HG02623 (cell line): ENCODE measurements at regions not wholly inside any gene's neighbourhood (a gene's known extent, or its start where the extent isn't known, plus 50 kb on each side); places are given as distances from the start of the nearest gene placed in this dataset.

Experiments
- ATAC-seq: cut with Tn5 transposase; IDR thresholded peaks from one replicate; pipeline ENCODE4 v1.9.1; 2021; ENCODE audit warnings: moderate library complexity; ENCODE audit not compliant: unreplicated experiment

DNA sequence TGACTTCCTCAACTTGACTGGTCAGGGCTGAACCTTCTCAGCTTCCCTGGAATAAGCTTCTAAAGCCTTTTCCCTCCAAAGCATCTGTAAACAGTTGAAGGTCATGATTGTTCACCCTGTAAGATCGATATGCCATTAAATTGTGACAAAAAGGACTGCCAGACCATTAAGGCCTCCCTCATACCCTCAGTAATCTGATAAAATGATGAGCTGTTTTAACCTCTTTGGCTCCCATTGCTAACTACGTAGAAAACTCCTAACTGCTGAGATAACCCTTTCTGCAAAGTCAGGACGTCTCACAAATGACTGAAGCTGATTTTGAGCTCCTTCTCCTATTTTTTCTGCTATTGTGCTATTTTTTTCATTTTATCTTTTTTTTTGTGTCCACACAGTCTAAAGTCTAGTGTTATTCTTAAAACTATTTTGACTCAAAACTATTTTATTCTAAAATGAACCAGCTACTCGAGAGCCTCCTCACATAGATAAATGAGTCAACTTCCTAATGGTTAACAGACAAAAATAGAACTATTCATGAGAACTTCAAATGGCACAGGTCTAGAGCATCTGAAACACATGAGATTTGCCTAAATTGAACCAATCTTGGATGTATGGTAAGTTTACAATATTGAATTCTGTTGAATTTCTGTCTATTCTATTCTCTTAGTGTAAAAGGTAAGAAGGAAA, 395.6 kb upstream of the TLE4 start:
- ATAC-seq = no peak

DNA sequence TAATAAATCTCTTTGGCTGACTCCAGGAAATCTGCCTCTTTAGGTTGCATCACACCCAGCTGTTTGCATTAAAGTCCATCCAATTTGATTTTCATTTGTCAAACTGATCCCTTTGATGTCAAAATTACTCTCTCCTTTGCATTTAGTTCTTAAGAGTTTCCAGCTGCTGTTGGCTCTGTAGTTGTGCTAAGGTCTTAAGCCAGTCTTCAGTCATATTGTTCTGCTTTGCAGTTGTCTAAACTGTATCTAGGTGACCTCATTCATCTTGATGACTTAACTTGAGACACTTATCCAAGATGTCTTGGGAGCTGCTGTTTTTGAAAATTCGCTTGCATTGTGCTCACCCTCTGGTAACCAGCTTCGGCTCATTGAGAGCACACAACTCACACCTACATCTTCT, 386.9 kb upstream of the TLE4 start:
- no peak for ATAC-seq

DNA sequence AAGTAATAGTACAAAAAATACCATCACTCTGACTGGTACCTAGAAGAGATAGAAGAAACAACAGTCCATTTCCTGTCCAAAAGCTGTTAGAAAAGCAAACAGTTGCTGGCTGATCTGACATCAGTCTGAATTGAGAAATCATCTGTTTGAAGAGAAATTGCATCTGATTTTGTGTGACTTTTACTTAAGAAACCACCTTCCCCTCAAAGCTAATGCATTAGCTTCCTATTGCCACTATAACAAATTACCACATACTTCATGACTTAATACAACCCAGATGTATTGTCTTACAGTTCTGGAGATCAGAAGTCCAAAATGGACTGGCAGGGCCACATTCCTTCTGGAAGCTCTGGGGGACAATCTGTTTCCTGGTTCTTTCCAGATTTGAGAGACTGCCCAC, 385.9 kb upstream of the TLE4 start:
- no peak for ATAC-seq

DNA sequence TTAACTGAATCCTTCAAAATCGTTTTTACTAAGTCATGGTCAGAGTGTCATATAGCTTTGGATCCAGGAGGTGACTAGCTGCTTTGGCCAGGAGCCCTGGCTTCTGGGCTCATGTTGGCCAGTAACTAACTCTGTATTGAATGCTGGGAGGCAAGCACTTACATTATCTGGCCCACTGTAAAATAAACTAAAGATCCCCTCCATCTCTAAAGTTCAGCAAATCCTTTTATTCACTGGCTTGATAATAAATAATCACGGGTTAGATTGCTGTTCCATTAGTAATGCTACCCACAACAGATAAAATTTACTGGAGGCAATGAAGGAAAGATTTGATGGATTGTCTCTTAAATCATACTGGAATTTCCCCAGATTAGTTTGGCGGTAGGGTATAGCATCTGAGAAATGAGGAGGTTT, 382.2 kb upstream of the TLE4 start:
- ATAC-seq = no peak

DNA sequence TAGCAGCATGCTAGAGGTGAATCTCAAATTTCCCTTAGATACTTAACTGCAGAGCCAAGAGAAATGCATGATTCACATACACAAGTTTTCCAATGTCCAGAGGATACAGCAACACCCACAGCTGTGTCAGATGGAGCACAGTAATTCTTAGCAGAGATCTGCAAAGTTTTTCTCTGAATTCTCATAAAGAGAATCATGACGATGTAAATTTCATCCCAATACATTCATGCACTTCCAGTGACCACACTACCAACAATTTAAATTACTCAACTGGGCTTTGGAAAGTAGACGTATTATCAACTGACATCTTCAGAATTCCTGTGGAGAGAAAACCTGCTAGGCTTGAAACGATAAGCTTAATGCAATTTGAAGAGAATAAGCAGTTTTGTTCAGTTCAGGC, 378.8 kb upstream of the TLE4 start:
- no peak for ATAC-seq

DNA sequence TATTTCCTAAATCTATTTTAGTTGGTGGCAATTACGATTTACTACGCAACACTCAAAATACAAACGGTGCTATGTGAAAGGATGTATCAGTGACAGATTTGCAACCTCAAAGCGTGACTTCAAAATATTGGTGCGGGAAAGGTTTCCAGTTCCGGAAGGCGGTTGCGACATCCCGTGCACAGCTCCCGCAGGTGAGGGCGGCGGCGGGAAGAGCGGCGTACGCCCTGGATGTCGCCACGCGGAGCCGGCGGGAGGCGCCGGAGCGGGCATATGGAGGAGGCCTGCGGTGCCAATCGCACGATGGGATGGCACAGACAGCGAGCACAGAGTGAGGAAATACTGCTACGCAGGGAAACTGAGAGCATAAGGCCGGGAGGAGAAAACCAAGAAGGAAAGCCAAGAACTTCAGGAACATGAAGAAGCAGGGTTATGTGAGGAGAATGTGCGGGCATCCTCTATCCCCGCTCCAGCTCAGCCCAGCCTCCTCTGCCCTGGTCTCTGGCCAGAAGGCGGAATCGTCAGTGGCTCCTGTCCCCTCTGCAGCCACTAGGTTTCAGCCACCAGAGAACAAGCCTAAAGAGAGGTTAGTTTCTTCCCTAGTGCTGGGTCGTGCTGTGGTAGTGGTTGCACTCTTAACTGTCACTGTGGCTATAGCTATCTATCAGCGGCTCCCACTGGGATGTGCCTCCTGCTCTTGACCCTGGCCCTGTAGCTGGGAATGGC, 378.1 kb upstream of the TLE4 start:
- ATAC-seq = no peak

DNA sequence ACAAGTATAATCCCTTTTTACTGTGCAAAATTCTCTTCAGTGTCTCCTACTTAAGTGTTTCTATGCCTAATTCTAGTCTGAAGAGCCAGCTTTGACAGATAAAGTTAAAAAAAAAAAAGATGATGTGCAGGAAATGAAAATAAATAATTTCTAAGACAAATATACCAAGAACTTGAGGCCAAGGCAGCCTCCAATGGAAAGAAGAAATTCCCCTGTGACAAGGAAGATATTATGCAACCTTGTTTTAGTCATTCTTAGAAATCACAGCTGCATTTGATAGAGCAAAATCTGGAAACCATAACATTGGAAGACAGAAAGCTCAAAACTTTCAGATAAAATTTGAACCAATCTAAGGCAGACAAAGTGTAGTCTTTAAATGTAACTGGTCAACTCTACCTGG, 375.9 kb upstream of the TLE4 start:
- ATAC-seq = no peak

DNA sequence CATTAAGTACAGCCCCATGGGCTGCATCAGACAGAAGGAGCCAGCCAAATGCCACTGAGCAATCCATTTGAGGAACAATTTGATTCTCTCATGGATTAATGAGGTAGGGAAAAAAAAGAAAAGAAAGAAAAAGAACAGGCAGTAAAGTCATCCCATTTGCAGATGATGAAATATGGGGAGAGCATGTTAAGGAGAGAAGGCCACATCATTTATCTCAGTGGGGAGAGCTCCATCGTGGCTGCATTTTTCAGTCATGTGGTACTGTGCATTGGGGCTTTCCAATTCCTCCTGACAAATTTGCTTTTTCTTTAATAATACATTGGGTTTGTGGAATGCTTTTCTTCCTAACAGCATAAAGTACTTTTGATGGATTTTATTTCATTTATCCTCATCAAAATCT, 375.2 kb upstream of the TLE4 start:
- ATAC-seq = no peak

DNA sequence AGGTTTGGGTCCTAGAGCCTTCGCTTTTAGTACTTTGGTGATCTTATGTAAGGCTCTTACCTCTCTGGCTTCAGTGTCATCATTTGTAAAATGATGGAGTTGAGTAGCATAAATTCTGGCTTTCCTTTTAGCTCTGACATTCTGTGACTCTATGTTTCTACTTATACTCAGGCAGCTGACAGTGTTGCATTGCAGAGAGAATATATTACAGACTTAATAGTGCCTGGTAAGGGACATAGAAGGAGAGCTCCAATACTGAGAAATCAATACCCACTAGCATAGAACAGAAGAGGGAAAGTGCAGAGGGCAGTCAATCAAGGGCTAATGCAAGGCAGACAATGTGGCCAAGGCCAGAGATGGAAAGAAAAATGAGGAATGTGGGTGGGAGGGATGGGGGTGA, 371.4 kb upstream of the TLE4 start:
- ATAC-seq = no peak

DNA sequence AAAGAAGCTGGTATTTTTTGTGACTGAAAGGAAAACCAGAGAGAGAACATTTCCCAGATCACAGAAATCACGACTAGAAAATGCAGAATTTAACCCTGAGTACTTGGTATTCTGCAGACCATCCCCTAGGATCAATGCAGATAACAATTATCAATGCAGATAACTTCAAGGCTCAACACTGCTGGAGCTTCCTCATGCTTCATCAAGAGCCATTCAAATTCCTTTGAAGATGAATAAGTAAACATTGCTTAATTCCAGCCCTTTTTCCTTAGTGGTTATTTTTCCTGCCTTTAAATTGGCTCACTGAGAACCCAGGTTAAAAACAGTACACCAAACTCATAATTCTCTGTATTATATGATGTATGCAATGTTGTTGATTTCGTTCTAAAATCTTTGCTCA, 370.1 kb upstream of the TLE4 start:
- ATAC-seq = no peak

DNA sequence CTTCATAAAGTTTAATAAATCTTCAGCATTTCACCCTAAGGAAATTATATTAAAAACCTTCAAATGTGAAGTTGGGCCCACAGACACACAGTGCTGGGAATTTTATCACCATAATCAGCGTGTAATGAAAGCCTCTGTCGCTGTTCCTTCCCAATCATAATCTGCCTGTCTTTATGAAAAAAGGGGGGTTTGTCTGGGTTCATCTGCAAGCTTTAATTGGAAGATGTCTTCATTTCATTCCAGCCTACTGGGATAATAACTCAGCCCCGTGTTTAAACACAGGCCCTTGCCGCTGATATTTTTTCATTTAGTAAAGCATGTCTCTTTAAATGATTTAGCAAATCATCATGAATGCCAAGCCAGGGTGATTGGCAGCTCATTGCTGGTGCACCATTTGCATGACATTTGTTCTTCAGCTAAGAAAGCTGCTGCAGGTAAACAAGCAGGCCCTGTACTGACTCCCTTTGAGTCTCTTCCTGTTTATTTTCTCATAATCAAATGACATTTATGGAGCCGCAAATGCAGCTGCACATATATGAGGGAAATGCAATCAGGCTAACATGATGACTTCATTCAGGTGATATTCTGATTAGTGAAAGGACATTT, 362.9 kb upstream of the TLE4 start:
- ATAC-seq = no peak

DNA sequence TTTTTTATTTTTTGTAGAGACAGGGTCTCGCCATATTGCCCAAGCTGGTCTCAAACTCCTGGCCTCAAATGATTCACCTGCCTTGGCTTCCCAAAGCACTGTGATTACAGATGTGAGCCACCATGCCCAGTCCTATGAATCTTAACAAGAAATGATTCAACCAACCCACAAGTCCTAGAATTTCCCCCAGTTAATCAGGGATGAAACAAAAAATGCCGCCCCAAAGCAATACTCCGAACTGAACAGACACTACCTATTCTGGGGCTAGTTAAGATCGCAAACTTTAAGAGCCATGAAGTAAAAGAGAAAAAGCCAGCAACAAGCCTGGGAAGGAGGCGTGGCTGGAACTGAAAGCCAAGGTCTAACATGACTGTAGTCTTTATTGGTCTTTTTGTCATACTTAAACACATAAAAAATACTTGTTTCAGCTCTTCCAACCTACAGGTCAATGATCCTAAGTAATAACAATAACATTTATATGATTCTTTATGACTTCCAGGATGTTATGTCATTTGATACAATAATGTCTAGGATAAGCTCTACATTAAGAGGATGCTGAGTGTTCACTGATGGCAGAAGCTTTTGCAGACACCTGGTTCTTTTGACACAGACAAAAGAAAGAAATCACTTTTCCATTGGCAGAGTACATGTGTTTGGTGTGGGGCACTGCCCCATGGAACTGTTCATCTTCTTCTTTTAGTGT, 361.1 kb upstream of the TLE4 start:
- ATAC-seq = no peak

DNA sequence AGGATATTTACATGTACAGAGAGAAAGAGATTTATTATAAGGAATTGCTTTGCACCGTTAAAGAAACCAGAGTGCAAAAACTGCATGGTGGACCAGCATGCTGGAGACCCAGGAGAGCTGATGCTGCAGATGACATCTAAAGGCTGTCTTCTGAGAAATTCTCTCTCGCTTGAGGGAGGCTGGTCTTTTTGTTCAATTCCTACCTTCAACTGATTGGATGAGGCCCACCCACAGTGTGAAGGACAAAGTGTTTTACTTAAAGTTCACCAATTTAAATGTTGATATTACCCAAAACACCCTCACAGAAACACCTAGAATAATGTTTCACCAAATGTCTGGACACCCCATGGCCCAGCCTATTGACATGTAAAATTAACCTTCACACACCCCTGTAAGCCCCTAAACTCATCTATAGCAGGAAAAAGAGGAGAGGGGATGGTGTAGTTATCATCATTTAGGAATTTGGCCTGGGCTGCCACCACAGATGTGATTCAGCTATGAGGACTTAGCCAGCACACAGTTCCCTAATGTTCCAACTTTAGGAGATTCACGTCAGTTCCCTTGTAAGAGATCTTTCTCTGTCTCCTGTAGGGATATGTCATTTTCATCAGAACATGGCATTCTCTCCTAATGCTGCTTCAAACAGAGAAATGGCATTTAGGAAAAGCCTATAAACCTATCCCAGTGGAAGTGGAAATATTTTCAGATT, 358.2 kb upstream of the TLE4 start:
- no peak for ATAC-seq

DNA sequence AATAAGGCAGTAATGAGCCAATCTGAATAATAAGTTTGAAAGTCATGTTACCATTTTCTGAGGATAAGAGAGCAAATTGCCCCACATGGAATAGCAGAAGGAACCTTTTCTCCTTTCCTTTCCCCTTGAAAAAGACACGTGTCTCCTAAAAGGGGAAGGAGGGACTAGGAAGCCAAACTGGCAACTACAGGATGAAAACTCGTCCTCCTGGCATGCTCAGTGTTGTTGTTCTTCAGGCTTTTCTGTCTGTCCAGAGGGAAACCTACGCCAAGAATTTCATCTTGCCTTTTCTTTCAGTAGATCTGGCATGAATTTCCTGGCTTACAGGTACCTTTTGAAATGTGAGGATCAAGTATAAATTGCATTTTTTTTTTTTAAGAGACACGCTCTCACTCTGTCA, 355.9 kb upstream of the TLE4 start:
- ATAC-seq = no peak

DNA sequence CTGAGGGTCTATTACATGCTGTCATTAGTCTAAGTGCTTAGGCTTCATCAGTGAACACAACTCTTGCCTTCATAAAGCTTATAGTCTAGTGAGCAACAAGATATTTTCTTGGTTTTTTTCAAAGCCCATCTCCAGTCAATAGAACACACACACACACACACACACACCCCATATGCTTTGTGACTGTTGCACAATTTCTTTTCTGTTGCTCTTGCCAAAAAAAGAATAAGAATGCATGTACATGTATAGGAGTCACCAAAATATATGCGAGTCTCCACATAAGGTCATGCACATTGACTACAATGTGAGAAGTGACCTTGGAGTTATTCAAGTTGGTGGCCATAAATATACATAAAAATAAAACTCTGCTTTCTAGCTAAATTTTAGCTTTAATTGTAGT, 351.5 kb upstream of the TLE4 start:
- no peak for ATAC-seq

DNA sequence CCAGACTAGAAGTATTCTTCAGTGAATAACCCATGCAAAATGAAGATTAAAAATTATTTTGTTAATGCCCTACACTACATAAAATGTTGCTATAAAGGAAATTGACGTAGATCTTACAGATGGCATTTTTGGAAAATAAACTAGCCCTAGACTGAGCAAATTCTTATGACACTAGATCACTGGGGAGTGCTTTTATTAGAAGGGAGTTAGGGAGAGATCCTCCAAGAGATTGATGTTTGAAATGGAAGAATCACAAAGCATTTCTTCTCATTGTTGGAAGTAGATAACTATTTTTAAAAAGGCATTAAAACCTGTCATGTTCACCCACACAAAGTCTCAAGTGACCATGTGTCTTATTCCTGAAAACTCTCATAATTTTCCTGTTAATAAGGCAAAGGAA, 351.1 kb upstream of the TLE4 start:
- no peak for ATAC-seq

DNA sequence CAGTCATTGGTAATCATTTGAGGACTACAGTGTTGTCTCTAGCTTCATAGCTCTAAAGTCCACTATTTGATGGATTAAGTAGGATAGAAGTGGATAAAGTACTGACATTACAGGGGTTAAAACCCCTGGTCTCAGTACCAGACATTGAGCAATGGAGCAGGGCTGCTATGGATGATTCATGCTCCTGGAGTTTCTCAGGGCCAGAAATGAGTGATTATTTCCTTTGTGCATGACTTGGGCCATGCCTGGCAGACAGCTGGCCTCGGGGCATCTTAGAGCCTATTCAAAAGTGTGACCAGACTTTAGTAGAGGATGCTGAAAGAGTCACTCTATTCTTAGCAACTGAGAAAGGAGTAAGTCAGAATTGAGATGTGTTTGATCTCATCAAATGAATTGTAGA, 350.7 kb upstream of the TLE4 start:
- no peak for ATAC-seq

DNA sequence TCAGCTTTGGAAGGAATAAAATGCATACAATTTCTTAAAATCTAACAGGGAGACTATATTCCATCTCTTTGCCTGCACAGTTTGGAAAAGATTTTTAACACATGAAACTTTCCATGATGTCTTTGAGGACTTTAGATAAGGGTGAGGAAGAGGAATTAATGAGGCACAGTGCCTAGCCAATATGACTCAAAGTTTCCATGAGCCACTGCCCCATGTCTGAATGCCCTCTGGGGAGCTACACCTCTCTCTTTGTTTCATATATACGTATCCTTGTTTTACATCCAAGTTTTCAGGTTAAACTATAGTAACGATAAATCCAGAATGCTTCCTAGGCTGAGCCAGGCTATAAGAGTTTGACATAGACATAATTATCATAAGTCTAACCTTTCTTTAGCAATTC, 349.3 kb upstream of the TLE4 start:
- ATAC-seq = no peak

DNA sequence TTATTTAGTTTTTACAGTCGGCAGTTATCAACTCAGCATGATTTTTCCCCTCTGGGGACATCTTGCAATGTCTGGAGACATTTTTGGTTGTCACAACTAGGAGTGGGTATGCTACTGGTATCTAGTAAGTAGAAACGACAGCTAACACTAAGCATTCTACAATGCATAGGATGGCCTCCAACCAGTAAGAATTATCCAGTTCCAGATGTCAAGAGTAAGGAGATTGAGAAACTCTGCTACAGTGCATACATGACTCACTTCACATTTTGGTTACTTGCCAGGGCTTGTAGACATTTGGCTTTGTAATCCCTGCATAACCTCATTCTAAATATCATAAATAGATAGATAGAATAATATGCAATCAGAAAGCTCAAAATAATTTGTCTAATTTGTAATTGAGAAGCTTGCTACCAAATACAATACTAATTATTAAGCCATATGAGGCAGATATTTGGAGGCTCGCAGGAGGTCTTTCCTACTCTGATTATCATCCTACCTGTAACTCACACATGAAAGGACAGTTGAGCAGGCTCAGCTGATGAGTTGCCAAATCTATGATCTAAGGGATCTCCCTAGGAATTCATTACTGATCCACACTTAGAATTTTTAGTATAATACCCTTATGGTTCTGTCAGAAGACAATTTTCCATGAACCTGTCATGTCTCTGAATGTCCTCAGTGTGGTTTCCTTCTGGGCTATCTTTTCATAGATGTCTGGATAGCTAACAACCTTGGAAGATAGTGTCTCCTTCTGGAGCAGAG, 346.9 kb upstream of the TLE4 start:
- ATAC-seq = no peak

DNA sequence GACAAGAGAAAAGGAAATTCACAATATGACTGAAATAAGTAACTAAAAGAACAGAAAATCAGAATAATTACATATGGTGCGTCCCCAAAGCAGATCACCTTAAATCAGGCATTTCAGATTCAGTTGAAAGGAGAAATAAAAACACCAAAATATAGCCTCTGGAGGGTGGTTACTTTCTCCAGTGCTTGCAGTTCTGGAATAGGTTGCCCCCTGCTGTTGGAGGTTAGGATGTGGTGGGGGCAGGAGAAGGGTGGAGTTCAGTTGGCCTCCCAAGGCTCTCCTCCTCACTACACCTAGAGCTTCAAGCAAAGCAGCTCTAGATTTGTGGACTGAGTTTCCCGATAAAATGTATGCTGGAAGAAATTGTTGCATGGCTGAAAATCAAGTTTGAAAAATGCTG, 338.2 kb upstream of the TLE4 start:
- ATAC-seq = no peak

DNA sequence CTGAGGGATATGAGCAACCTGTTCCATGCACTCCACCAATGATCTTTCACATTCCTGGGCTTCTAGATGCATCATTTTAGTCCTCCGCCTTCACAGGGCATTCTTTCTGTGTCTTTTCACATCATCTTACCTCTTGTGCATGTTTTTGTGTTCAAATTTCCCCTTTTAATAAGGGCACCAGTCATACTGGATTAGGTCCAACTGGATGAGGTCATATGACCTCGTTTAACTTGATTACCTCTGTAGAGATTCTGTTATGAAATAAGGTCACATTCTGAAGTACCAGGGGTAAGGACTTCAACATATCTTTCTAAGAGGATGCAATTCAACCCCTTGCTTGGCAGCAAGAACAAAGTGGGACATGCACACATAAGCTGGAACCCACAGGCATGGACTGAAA, 335.3 kb upstream of the TLE4 start:
- no peak for ATAC-seq
